ENCODE measurements at regions not wholly inside any gene's neighbourhood (a gene's known extent, or its start where the extent isn't known, plus 50 kb on each side); places are given as distances from the start of the nearest gene placed in this dataset.

GRCh38 chr5:112653638-112654205, 84.0 kb upstream of the APC start:
- intact Hi-C loops (cut with micrococcal nuclease), result no loop called here

GRCh38 chr5:112655513-112655912, 82.2 kb upstream of the APC start:
- intact Hi-C loops (cut with micrococcal nuclease), result no loop called here

GRCh38 chr5:112656451-112656850, 81.2 kb upstream of the APC start:
- intact Hi-C loops (cut with micrococcal nuclease), result no loop called here

- intact Hi-C loops (cut with micrococcal nuclease), result no loop called here
Measured at GRCh38 chr5:112657804-112658203, 79.9 kb upstream of the APC start.

GRCh38 chr5:112660359-112660758, 77.3 kb upstream of the APC start:
- intact Hi-C loops (cut with micrococcal nuclease), result no loop called here

- intact Hi-C loops (cut with micrococcal nuclease), result no loop called here
Measured at GRCh38 chr5:112663146-112663545, 74.5 kb upstream of the APC start.

GRCh38 chr5:112668016-112668415, 69.7 kb upstream of the APC start:
- intact Hi-C loops (cut with micrococcal nuclease), result no loop called here

GRCh38 chr5:112668911-112669310, 68.8 kb upstream of the APC start:
- intact Hi-C loops (cut with micrococcal nuclease), result no loop called here

GRCh38 chr5:112669328-112669963, 68.2 kb upstream of the APC start:
- intact Hi-C loops (cut with micrococcal nuclease), result no loop called here

- intact Hi-C loops (cut with micrococcal nuclease), result no loop called here
Measured at GRCh38 chr5:112671687-112672086, 66.0 kb upstream of the APC start.

- intact Hi-C loops (cut with micrococcal nuclease), result no loop called here
Measured at GRCh38 chr5:112681481-112681908, 56.2 kb upstream of the APC start.

- intact Hi-C loops (cut with micrococcal nuclease), result no loop called here
Measured at GRCh38 chr5:112682621-112683061, 55.0 kb upstream of the APC start.

GRCh38 chr5:112684121-112684520, 53.6 kb upstream of the APC start:
- intact Hi-C loops (cut with micrococcal nuclease), result no loop called here

- intact Hi-C loops (cut with micrococcal nuclease), result no loop called here
Measured at GRCh38 chr5:112684737-112685136, 52.9 kb upstream of the APC start.

- intact Hi-C loops (cut with micrococcal nuclease), result no loop called here
Measured at GRCh38 chr5:112685386-112685785, 52.3 kb upstream of the APC start.

- intact Hi-C loops (cut with micrococcal nuclease), result no loop called here
Measured at GRCh38 chr5:112685931-112686330, 51.8 kb upstream of the APC start.

- intact Hi-C loops (cut with micrococcal nuclease), result no loop called here
Measured at GRCh38 chr5:112686675-112687074, 51.0 kb upstream of the APC start.

GRCh38 chr5:112687306-112687705, 50.4 kb upstream of the APC start:
- intact Hi-C loops (cut with micrococcal nuclease), result no loop called here
